Activated T-helper 1 cell treated with anti-CD3 and anti-CD28 coated beads, Interleukin-2, amount 50 U/mL, for 16 hours (primary cell): ENCODE measurements at regions not wholly inside any gene's neighbourhood (a gene's known extent, or its start where the extent isn't known, plus 50 kb on each side); places are given as distances from the start of the nearest gene placed in this dataset.
"Not testable (repeated sequence)": the region's sequence is repeated elsewhere in the genome, so short reads cannot be mapped to it uniquely, and the experiment has no call there.

Source experiments
- DNase-seq, 2 donors: peaks; one replicate each; pipeline ENCODE4 v3.0.0-alpha.2; 2020; ENCODE audit warnings: low read depth in 1 of 2, low spot score in 1 of 2

DNA sequence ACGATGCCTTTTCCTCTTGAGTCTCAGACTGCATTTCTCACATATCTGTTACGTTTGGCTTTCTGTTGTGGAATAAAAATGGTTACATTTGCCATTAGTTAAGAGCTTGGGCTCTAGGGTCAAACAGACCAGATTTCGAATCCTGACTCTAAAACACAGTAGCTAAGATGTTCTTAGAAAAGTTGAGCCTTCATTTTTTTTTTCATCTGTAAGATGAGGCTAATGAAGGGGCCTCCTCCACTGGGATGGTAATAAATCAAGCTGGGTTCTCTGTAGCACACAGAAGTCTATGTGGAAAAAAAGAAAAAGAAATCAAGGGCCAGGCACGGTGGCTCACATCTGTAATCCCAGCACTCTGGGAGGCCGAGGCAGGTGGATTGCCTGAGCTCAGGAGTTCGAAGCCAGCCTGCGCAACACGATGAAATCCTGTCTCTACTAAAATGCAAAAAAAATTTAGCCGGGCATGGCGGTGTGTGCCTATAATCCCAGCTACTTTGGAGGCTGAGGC, 49.9 kb upstream of the CAPRIN1 start:
- DNase-seq, result no peak

- no peak for DNase-seq
These were observed 52.1 kb upstream of the CAPRIN1 start for GRCh38 chr11:33999393-33999792.

- DNase-seq, result no peak
These were observed 53.8 kb upstream of the CAPRIN1 start for GRCh38 chr11:33997584-33998251.

DNA sequence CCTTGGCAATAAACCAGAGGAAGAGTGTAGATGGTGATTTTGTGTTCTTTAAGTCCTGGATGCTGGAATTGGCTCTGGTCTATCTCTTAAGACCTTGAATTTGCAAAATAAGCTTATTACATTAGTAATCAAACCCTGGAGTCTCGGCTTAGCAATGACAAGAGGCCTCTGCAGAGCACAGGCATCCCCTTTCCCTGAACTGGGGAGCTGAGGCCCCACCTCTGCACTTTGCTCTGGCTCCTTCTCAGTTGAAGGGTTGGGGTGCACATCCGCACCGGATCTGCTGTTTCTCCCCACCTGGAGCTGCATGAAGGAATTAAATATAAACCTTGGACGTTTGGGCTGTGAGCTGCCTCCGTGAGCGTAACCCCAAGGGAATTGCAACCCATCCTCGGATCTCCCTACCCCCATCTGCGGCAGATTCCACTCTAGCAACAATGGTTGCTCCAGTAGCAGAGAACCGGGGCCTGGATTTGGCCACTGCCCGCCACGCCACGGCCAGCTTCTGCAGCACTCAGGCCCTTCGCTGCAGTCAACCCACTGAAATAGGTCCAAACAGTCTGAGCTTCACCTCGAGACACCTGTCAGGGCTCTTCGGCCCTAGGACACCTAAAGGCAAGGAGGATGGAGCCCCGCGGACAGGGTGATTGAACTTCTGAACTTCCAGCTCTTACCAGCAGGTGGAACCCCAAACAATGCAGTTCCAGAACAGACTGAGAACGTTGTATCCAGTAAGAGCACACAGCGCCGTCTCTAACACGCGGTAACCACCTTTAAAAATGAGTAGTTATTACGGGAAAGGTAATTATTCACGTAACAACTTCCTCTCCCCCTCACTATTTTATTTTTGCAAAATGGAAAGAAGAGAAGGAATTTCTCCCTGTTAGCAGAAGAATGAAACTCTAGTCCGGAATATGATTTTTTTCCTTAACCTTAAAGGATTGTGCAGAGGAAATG, 54.8 kb upstream of the CAPRIN1 start:
- DNase-seq, result peak; percentile 36 to 46

GRCh38 chr11:33994937-33995336, 56.6 kb upstream of the CAPRIN1 start:
- DNase-seq, result no peak

GRCh38 chr11:33991136-33991535, 60.4 kb upstream of the CAPRIN1 start:
- not testable (repeated sequence) for DNase-seq

DNA sequence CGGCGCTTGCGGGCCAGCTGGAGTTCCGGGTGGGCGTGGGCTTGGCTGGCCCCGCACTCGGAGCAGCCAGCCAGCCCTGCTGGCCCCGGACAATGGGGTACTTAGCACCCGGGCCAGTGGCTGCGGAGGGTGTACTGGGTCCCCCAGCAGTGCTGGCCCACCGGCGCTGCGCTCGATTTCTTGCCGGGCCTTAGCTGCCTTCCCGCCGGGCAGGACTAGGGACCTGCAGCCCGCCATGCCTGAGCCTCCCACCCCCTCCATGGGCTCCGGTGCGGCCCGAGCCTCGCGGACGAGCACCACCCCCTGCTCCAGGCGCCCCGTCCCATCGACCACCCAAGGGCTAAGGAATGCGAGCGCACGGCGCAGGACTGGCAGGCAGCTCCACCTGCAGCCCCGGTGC, 61.4 kb upstream of the CAPRIN1 start:
- not testable (repeated sequence) for DNase-seq

GRCh38 chr11:33989461-33989860, 62.1 kb upstream of the CAPRIN1 start:
- no peak for DNase-seq

DNA sequence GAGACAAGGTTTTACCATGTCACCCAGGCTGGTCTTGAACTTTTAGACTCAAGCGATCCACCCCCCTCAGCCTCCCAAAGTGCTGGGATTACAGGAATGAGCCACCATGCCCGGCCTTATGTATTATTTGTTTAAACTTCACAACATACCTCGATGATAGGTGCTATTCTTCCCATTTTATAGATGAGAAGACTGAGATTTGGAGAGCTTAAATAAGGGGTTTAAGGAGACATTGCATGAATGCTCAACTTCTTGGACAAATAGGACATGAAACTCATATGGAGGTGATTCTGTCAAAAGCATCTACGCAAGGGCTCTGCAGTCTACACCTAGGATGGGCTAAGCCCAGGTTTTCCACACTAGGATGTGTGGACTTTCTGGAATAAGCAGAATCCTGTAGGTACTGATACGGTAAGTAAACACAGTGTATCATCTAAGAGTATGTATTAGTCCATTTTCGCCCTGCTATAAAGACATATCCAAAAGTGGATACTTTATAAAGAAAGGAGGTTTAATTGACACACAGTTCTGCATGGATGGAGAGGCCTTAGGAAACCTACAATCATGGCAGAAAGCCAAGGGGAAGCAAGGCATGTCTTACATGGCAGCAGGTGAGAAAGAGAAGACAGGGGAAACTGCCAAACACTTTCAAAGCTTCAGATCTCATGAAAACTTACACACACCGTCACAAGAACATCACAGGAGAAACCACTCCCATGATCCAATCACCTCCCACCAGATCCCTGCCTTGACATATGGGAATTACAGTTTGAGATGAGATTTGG, 62.8 kb upstream of the CAPRIN1 start:
- DNase-seq, result no peak

DNA sequence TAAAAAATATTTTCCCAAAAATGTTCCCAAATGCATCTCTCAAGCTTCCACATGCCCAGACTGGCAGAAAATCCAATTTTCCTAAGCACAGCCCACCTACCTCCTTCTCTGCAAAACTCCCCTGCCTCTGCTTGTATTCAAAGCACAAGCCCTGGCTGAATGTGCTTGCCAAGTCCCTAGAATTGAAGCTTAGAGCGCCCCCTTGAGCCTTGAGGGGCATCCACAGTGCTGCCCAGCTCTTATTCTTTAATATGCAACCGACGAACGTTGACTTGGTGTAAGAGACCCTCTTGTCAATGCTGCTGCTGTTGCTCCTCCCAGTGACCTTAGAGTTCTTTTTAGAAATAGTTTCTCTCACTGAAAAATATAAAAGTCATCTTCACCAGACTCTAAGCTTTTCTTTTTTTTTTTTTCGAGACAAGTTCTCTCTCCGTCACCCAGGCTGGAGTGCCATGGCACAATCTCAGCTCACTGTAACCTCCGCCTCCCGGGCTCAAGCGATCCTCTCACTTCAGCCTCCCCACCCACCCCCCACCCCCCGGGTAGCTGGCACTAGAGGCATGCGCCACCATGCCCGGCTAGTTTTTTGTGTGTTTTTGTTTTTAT, 63.5 kb upstream of the CAPRIN1 start:
- peak; percentile 21 to 47 for DNase-seq

GRCh38 chr11:33987545-33987944, 64.0 kb upstream of the CAPRIN1 start:
- no peak for DNase-seq

DNA sequence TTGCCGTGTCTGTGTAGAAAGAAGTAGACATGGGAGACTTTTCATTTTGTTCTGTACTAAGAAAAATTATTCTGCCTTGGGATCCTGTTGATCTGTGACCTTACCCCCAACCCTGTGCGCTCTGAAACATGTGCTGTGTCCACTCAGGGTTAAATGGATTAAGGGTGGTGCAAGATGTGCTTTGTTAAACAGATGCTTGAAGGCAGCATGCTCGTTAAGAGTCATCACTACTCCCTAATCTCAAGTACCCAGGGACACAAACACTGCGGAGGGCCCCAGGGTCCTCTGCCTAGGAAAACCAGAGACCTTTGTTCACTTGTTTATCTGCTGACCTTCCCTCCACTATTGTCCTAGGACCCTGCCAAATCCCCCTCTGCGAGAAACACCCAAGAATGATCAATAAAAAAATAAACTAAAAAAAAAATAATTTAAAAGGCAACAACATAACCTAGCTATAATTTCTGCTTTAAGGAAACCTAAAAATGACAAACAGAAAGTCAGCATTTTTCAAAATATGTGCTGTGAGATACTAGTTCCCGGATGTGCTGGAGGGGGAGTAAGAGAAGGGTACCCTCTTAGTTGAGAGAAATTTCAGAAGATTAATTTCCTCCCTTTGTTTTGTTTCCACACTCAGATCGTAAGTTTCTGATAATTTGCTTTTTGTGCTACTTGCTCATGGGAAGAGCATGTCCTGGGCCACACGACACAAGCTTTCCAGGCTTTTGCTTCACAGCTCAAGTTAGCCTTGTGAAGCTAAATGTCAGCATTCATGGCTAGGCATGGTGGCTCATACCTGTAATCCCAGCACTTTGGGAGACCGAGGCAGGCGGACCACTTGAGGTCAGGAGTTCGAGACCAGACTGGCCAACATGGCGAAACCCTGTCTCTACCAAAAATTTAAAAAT, 64.7 kb upstream of the CAPRIN1 start:
- not testable (repeated sequence) for DNase-seq

DNA sequence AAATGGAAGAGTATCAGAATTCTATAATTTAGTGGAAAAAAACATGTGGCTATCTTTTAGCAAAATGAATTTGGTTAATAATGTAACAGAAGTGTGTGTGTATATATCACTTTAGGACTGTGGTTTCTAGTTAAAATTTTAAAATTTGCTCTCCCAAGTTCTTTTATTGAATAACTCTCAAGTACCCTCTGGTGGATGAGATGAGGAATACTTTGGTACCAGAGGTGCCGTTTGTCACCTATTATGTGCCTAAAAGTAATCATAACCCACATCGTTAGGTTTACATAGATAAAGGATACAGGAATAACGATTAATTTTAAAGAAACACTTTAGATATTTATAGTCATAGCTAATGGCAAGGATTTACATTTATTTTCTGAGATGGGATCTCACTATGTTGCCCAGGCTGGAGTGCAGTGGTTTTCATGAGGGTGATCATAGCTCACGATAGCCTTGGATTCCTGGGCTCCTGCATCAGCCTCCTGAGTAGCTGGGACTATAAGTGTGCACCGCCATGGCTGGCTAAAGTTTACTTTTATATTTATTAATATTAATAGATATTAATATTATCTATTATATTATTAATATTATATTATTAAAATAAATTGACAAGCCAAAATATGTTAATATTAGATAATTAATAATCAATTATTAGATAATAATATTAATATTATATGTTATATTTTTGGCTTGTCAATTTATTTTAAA, 66.7 kb upstream of the CAPRIN1 start:
- DNase-seq, result no peak

GRCh38 chr11:33982661-33983060, 68.9 kb upstream of the CAPRIN1 start:
- DNase-seq, result no peak

DNA sequence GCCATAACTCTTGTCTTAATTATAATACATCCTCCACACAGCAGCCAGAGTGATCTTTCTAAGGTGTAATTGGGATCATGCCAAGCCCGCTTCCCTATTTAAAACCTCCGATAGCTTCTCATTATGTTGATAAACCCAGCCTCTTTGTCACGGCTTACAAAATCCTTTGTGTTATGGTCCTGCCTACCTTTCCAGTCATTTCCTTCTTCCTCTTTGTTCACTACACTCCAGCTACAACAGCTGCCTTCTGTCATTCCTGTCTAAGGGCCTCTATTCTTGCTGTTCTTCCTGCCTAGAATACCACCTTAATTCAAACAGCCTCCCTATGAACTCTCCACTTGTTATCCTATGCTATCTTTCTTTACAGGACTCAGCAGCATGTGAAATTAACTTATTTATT, 70.6 kb upstream of the CAPRIN1 start:
- no peak for DNase-seq

DNA sequence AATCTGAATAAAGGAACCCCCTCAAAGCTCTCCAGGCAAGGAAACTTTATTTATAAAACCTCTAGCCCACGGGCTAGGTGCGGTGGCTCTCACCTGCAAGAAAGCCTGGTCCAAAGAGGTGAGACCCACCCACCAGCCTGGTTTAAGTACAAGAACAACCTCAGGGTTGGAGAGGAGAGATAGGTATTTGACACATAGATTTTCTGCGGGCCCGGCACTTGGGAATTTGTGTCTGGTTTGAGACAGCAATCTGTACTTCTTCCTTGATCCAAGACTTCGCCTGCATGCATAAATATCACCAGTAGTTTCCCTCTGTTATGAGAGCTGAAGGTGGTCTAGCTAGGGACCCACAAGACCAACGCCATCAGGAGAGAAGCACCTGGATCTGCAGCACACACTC, 73.2 kb upstream of the CAPRIN1 start:
- no peak for DNase-seq

GRCh38 chr11:33977676-33978075, 73.9 kb upstream of the CAPRIN1 start:
- no peak for DNase-seq

- no peak for DNase-seq
These were observed 74.9 kb upstream of the CAPRIN1 start for GRCh38 chr11:33976495-33977199.

DNA sequence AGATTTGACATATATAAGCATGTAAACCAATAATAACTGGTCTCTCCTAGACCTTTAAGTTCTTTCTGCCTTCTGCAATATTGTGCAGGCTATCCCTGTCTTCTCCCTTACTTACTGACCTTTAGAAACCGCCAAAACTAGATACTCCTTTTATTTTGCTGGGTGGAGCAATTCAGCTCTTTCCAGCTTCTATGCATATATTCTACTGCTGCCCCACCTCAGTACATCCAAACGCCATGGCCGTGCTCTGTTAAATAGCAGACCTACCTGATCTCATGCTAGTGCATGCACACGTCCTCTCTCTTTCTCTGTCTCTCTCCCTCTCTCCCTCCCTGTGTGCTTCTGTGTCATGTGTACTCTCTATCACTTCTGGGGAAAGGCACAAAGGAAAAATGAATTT, 76.7 kb upstream of the CAPRIN1 start:
- DNase-seq, result no peak
